OCI-LY7 (cell line): ENCODE measurements at regions not wholly inside any gene's neighbourhood (a gene's known extent, or its start where the extent isn't known, plus 50 kb on each side); places are given as distances from the start of the nearest gene placed in this dataset.

Source experiments
- BruUV-seq: library from RNA; stranded (reverse); fragments of 400-500 nt; replicated peaks from 2 replicates; lab custom pipeline; 2021; lab: Mats Ljungman, UMichigan
- CTCF ChIA-PET: fragments of 300-600 bp; sonication (Branson Sonifier 250); formaldehyde crosslinking; loops from one replicate; lab custom pipeline; 2022; ENCODE audit warnings: antibody characterized with exemption; ENCODE audit not compliant: unreplicated experiment; lab: Charles Lee
- POLR2A ChIA-PET: fragments of 300-600 bp; sonication (Branson Sonifier 250); formaldehyde crosslinking; loops from one replicate; lab custom pipeline; 2022; ENCODE audit warnings: antibody characterized with exemption; lab: Charles Lee
- DNase-seq: peaks from one replicate; pipeline ENCODE4 v3.0.0-alpha.2; 2015; ENCODE audit warnings: low spot score
- H2AFZ ChIP-seq: fragments of 200-600 bp; sonication (generic), shearing (Covaris generic); 2 replicates; pipeline ENCODE4 v1.6.1; 2014; ENCODE audit warnings: mild to moderate bottlenecking, antibody characterized with exemption, low read length, moderate library complexity
- H3K27ac ChIP-seq: fragments of 200-600 bp; sonication (generic); 2 replicates; pipeline ENCODE4 v1.5.1; 2014; ENCODE audit warnings: mixed run types, low read depth, mild to moderate bottlenecking, moderate library complexity, low read length, inconsistent platforms; ENCODE audit not compliant: poor library complexity, severe bottlenecking
- H3K36me3 ChIP-seq: fragments of 200-600 bp; sonication (generic); 2 replicates; pipeline ENCODE4 v1.6.1; 2014; ENCODE audit warnings: mild to moderate bottlenecking, antibody characterized with exemption, low read length, moderate library complexity, mixed read lengths; ENCODE audit not compliant: insufficient read depth
- H3K4me1 ChIP-seq: fragments of 200-600 bp; sonication (generic); 2 replicates; pipeline ENCODE4 v1.5.1; 2014; ENCODE audit warnings: mild to moderate bottlenecking, low read length; ENCODE audit not compliant: insufficient read depth, poor library complexity, severe bottlenecking
- H3K4me2 ChIP-seq: fragments of 200-600 bp; sonication (generic); 2 replicates; pipeline ENCODE4 v1.6.1; 2014; ENCODE audit warnings: mild to moderate bottlenecking, low read length
- H3K4me3 ChIP-seq: fragments of 200-600 bp; sonication (generic); 2 replicates; pipeline ENCODE4 v1.5.1; 2014; ENCODE audit warnings: mild to moderate bottlenecking, low read depth, low read length; ENCODE audit not compliant: poor library complexity, severe bottlenecking
- H3K79me2 ChIP-seq: fragments of 200-600 bp; sonication (generic); 2 replicates; pipeline ENCODE4 v1.6.1; 2016; ENCODE audit warnings: low read depth, mild to moderate bottlenecking, low read length, moderate library complexity, mixed read lengths; ENCODE audit not compliant: insufficient read depth
- H3K9me2 ChIP-seq: fragments of 200-600 bp; sonication (generic); 2 replicates; pipeline ENCODE4 v1.6.1; 2016; ENCODE audit warnings: mild to moderate bottlenecking, low read length, mixed read lengths; ENCODE audit not compliant: insufficient read depth
- H3K9me3 ChIP-seq: fragments of 200-600 bp; sonication (generic); 2 replicates; pipeline ENCODE4 v1.6.1; 2014; ENCODE audit warnings: mild to moderate bottlenecking, mixed run types, low read length, mixed read lengths
- H4K20me1 ChIP-seq: fragments of 200-600 bp; sonication (generic); 2 replicates; pipeline ENCODE4 v1.6.1; 2014; ENCODE audit warnings: mild to moderate bottlenecking, antibody characterized with exemption, low read length, moderate library complexity, mixed read lengths; ENCODE audit not compliant: insufficient read depth
- EZH2phosphoT487 ChIP-seq: fragments of 200-600 bp; sonication (generic); IDR thresholded peaks from 2 replicates; pipeline ENCODE4 v1.6.1; 2018; ENCODE audit warnings: low read depth, borderline replicate concordance, mild to moderate bottlenecking, mixed run types, antibody characterized with exemption, low read length, moderate library complexity, mixed read lengths
- intact Hi-C: fragments of 100-400 bp; cut with micrococcal nuclease; formaldehyde crosslinking; loops from one replicate; pipeline ENCODE4 v1.10.0; 2022; ENCODE audit not compliant: unreplicated experiment
- TF ChIP-seq, protein P1 (sequence below): fragments of 200-600 bp; sonication (generic); conservative IDR thresholded peaks from 2 replicates; pipeline ENCODE4 v1.5.1; 2014; ENCODE audit warnings: mild to moderate bottlenecking, antibody characterized with exemption, low read length, moderate library complexity, mixed read lengths

DNA sequence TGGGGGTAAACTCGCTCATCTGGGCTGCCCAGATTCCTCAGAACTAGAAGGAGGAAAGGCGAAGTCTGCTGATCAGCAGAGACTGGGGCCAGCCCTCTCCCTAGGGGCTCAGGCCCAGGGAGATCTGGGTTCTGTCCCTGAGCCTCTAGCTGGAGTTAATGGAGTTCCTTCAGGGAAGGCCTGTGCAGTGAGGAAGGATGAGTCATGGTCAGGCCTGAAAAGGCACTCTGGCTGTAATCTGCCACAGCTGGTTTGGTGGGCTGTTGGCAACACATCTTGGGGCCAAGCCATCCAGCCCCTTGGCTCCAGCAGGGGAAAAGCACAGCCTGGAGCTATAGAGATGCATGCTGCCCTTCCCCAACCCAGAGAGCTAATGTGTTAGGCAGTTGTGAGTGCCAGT is 459.6 kb downstream of the PRELID2 start:
- Histone ChIP-seq H3K4me1 (no peaks in the 10 kb centered on the region), H3K9me3 (no peaks in the 10 kb centered on the region), H3K9me2 (no peaks in the 10 kb centered on the region), H3K36me3 (no peaks in the 10 kb centered on the region), H3K27ac (no peak overlapping the region), H3K4me3 (no peak overlapping the region), H2AFZ (no peak overlapping the region), H3K4me2 (no peak overlapping the region), H3K79me2 (no peaks in the 10 kb centered on the region), H4K20me1 (no peaks in the 10 kb centered on the region)
- no peak for DNase-seq
- TF ChIP-seq, protein P1, sequence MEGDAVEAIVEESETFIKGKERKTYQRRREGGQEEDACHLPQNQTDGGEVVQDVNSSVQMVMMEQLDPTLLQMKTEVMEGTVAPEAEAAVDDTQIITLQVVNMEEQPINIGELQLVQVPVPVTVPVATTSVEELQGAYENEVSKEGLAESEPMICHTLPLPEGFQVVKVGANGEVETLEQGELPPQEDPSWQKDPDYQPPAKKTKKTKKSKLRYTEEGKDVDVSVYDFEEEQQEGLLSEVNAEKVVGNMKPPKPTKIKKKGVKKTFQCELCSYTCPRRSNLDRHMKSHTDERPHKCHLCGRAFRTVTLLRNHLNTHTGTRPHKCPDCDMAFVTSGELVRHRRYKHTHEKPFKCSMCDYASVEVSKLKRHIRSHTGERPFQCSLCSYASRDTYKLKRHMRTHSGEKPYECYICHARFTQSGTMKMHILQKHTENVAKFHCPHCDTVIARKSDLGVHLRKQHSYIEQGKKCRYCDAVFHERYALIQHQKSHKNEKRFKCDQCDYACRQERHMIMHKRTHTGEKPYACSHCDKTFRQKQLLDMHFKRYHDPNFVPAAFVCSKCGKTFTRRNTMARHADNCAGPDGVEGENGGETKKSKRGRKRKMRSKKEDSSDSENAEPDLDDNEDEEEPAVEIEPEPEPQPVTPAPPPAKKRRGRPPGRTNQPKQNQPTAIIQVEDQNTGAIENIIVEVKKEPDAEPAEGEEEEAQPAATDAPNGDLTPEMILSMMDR, result no peak
- TF ChIP-seq EZH2phosphoT487, result no peak
- intact Hi-C loops, result no loop called here
- ChIA-PET POLR2A (interaction anchor here (0.7 kb wide), 1 partner anchor 1739 kb away, joined by 3 read pairs; no protein-coding TSS in a partner anchor), CTCF (no interaction called here)
- BruUV-seq, result no TSS peak

DNA sequence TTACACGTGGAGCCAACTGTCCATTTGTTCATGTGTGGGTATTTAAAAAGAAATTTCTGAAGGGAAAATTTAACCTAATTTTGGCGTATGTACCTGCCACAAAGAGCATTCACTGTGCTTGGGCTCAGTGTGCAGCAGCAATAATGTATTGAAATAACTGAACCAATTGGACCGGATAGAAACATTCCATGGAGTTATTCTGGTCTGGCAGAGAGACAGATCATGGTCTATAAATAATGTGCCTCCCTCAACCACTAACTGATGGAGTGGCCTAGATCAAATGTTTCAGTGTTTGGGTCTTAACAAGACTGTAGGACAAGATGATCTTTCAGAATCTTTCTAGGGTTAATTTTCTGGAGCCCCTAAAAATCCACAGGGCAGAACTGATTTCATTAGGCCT is 469.7 kb downstream of the PRELID2 start:
- Histone ChIP-seq H3K4me2 (no peak overlapping the region), H3K27ac (no peak overlapping the region), H2AFZ (no peak overlapping the region), H3K36me3 (no peaks in the 10 kb centered on the region), H3K9me2 (no peaks in the 10 kb centered on the region), H3K9me3 (no peaks in the 10 kb centered on the region), H3K4me1 (no peaks in the 10 kb centered on the region), H4K20me1 (no peaks in the 10 kb centered on the region), H3K4me3 (no peak overlapping the region), H3K79me2 (no peaks in the 10 kb centered on the region)
- no TSS peak for BruUV-seq
- POLR2A ChIA-PET, result no interaction called here
- intact Hi-C loops, result no loop called here
- CTCF ChIA-PET, result no interaction called here
- TF ChIP-seq, protein P1, result no peak
- TF ChIP-seq EZH2phosphoT487, result no peak
- DNase-seq, result no peak

DNA sequence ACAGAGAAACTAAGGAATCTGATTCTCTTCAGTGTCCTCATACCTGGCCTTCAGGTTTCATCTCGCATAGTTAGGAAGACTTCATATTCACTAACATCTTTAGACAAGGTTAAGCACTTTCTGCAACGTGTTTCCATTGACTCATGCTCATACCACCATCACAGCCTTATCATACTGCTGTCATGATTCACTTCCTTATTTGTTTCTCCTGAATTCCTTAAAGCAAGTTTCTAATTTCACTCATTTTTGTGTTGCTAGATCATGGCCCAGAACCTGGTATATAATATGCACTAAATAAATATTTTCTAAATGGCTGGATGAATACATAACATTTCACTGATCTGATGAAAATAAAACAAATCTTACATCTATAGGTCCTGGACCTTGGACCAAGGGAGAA is 472.9 kb downstream of the PRELID2 start:
- no peak for DNase-seq
- H3K27ac ChIP-seq, result no peak overlapping the region
- no peaks in the 10 kb centered on the region for H3K79me2 ChIP-seq
- intact Hi-C loops, result no loop called here
- H3K4me2 ChIP-seq, result no peak overlapping the region
- H3K9me3 ChIP-seq, result no peaks in the 10 kb centered on the region
- no peaks in the 10 kb centered on the region for H3K4me1 ChIP-seq
- H3K9me2 ChIP-seq, result no peaks in the 10 kb centered on the region
- no peaks in the 10 kb centered on the region for H4K20me1 ChIP-seq
- ChIA-PET CTCF (no interaction called here), POLR2A (no interaction called here)
- TF ChIP-seq EZH2phosphoT487, result no peak
- TF ChIP-seq, protein P1, result no peak
- H2AFZ ChIP-seq, result no peak overlapping the region
- H3K4me3 ChIP-seq, result no peak overlapping the region
- no peaks in the 10 kb centered on the region for H3K36me3 ChIP-seq
- BruUV-seq, result no TSS peak
